Liver (tissue), 8 donors: ENCODE measurements at regions not wholly inside any gene's neighbourhood (a gene's known extent, or its start where the extent isn't known, plus 50 kb on each side); places are given as distances from the start of the nearest gene placed in this dataset.

Experiments used
- DNase-seq: peaks from one replicate; pipeline ENCODE4 v3.0.0-alpha.2; 2017; ENCODE audit warnings: low spot score
- H3K27ac ChIP-seq, 2 donors: one replicate each; pipeline ENCODE4 v1.7.0; 2013; ENCODE audit warnings: inconsistent platforms in 2 of 2, low read length in 2 of 2, control low read depth in 1 of 2, low read depth in 1 of 2, mild to moderate bottlenecking in 1 of 2
- H3K27me3 ChIP-seq, 4 donors: one replicate each; pipeline versions ENCODE4 v1.6.1 to v1.7.0; 2013; ENCODE audit warnings: low read length in 3 of 4, inconsistent platforms in 1 of 4, mild to moderate bottlenecking in 1 of 4, moderate library complexity in 1 of 4; ENCODE audit not compliant: control insufficient read depth in 4 of 4, insufficient read depth in 4 of 4
- H3K36me3 ChIP-seq, 4 donors: one replicate each; pipeline versions ENCODE4 v1.6.1 to v1.7.0; 2013; ENCODE audit warnings: low read length in 3 of 4, mild to moderate bottlenecking in 3 of 4, low read depth in 1 of 4, moderate library complexity in 1 of 4; ENCODE audit not compliant: control insufficient read depth in 4 of 4, insufficient read depth in 3 of 4
- H3K4me1 ChIP-seq, 4 donors: one replicate each; pipeline versions ENCODE4 v1.6.1 to v1.7.0; 2013; ENCODE audit warnings: low read length in 3 of 4, mild to moderate bottlenecking in 3 of 4, moderate library complexity in 1 of 4; ENCODE audit not compliant: control insufficient read depth in 4 of 4, insufficient read depth in 4 of 4
- H3K4me3 ChIP-seq, 3 donors: one replicate each; pipeline versions ENCODE4 v1.6.1 to v1.7.0; 2013; ENCODE audit warnings: low read length in 3 of 3, control low read depth in 1 of 3, low read depth in 1 of 3, mild to moderate bottlenecking in 1 of 3
- H3K9ac ChIP-seq, 2 donors: one replicate each; pipeline ENCODE4 v1.7.0; 2013; ENCODE audit warnings: low read length in 2 of 2, mild to moderate bottlenecking in 2 of 2, moderate library complexity in 2 of 2, control low read depth in 1 of 2, low read depth in 1 of 2
- H3K9me3 ChIP-seq, 4 donors: one replicate each; pipeline versions ENCODE4 v1.6.1 to v1.7.0; 2013; ENCODE audit warnings: low read length in 3 of 4; ENCODE audit not compliant: control insufficient read depth in 4 of 4
- EGR1 ChIP-seq, 2 donors: IDR thresholded peaks; 2 replicates each; pipeline ENCODE4 v1.6.1; 2016 to 2018; ENCODE audit warnings: antibody characterized with exemption in 2 of 2, low read depth in 2 of 2
- FOXA1 ChIP-seq: IDR thresholded peaks from 2 replicates; pipeline ENCODE4 v1.6.1; 2016; ENCODE audit warnings: antibody characterized with exemption
- FOXA2 ChIP-seq: IDR thresholded peaks from 2 replicates; pipeline ENCODE4 v1.6.1; 2016; ENCODE audit warnings: antibody characterized with exemption
- GABPA ChIP-seq, 2 donors: IDR thresholded peaks in 1 of 2; conservative IDR thresholded peaks in 1 of 2; 2 replicates each; pipeline ENCODE4 v1.6.1; 2016; ENCODE audit warnings: antibody characterized with exemption in 2 of 2, mild to moderate bottlenecking in 1 of 2, moderate library complexity in 1 of 2
- HNF4G ChIP-seq: IDR thresholded peaks from 2 replicates; pipeline ENCODE4 v1.6.1; 2016; ENCODE audit warnings: antibody characterized with exemption
- JUND ChIP-seq, 2 donors: IDR thresholded peaks; 2 replicates each; pipeline ENCODE4 v1.6.1; 2016; ENCODE audit warnings: antibody characterized with exemption in 2 of 2
- NR2F2 ChIP-seq: IDR thresholded peaks from 2 replicates; pipeline ENCODE4 v1.6.1; 2016; ENCODE audit warnings: antibody characterized with exemption
- RAD21 ChIP-seq, 2 donors: IDR thresholded peaks; 2 replicates each; pipeline ENCODE4 v1.6.1; 2016; ENCODE audit warnings: antibody characterized with exemption in 2 of 2, mild to moderate bottlenecking in 2 of 2
- RXRA ChIP-seq, 2 donors: IDR thresholded peaks; 2 replicates each; pipeline ENCODE4 v1.6.1; 2017 to 2018; ENCODE audit warnings: antibody characterized with exemption in 2 of 2, mild to moderate bottlenecking in 1 of 2
- SP1 ChIP-seq: IDR thresholded peaks from 2 replicates; pipeline ENCODE4 v1.6.1; 2018; ENCODE audit warnings: antibody characterized with exemption, mild to moderate bottlenecking
- YY1 ChIP-seq: IDR thresholded peaks from 2 replicates; pipeline ENCODE4 v1.6.1; 2016; ENCODE audit warnings: antibody characterized with exemption, mild to moderate bottlenecking
- WGBS: extraction: QIAGEN DNeasy Blood & Tissue Kit; methylation state at CpG from one replicate; pipeline ENCODE4 v1.1.7; 2013; 5-methylcytosine and 5-hydroxymethylcytosine counted together
- TF ChIP-seq, protein P1 (sequence below): IDR thresholded peaks from 2 replicates; pipeline ENCODE4 v1.6.1; 2016; ENCODE audit warnings: antibody characterized with exemption
- TF ChIP-seq, protein P2 (sequence below): IDR thresholded peaks from 2 replicates; pipeline ENCODE4 v1.6.1; 2016; ENCODE audit warnings: antibody characterized with exemption
- TF ChIP-seq, protein P3 (sequence below): fragments of 150-350 bp; IDR thresholded peaks from 2 replicates; pipeline ENCODE4 v1.5.1; 2017; ENCODE audit warnings: improper control_type of control experiment, low read depth, low read length; ENCODE audit not compliant: missing input control
- TF ChIP-seq, protein P4 (sequence below): IDR thresholded peaks from 2 replicates; pipeline ENCODE4 v1.6.1; 2016; ENCODE audit warnings: antibody characterized with exemption, mild to moderate bottlenecking
- TF ChIP-seq, protein P5 (sequence below): IDR thresholded peaks from 2 replicates; pipeline ENCODE4 v1.6.1; 2016; ENCODE audit warnings: antibody characterized with exemption
- donor health status: healthy.
- donor health status: healthy.
- donor health status: healthy.
- donor health status: healthy.
- donor health status: healthy.

DNA sequence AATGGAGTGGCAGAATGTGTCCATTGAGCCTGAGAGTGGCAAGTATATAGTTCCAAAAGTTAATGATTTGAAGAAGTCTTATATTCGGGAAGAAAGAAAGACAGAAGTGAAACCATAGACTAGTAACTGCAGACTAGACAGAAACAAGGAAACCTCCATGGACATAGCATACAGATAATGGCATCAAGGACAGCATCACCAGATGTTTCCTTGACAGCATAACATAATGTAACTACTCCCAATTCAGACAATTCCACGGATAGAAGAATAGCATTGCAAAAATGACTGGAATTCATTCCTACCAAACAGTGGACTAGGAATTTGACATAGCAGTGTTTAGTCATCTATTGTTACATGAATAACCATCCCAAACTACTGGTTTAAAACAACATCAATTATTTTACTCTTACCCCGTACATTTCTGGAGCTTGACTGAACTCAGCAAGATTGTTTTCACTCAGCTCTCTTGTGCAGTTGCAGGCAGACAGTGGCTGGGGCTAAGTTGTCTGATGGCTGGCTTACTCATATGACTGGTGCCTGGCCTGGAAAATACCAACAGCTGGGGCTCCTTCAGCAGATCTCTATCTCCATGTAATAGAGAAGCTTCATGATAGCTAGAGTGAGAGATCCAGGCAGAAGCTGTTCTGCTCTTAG lies 109.7 kb upstream of the GADL1 start:
- H3K36me3 ChIP-seq = no peaks in the 10 kb centered on the region
- H3K27ac ChIP-seq = no peak overlapping the region
- WGBS = 82% methylated on average over 3 of the region's 3 CpGs
- no peak overlapping the region for H3K9ac ChIP-seq
- DNase-seq = no peak
- H3K4me3 ChIP-seq = no peak overlapping the region
- TF ChIP-seq FOXA2 (no peak), GABPA (IDR thresholded peaks at IDR 0.05 in 1 of 2, conservative IDR thresholded peaks at IDR 0.05 in 1 of 2) (no peak), NR2F2 (no peak), SP1 (no peak), RAD21 (IDR thresholded peaks at IDR 0.05) (no peak), FOXA1 (no peak), YY1 (no peak), EGR1 (IDR thresholded peaks at IDR 0.05; ENCODE audit: low read depth in 2 of 2) (no peak), HNF4G (no peak), RXRA (IDR thresholded peaks at IDR 0.05) (no peak), JUND (IDR thresholded peaks at IDR 0.05) (no peak)
- TF ChIP-seq, protein P1, sequence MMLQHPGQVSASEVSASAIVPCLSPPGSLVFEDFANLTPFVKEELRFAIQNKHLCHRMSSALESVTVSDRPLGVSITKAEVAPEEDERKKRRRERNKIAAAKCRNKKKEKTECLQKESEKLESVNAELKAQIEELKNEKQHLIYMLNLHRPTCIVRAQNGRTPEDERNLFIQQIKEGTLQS = no peak
- TF ChIP-seq, protein P2, sequence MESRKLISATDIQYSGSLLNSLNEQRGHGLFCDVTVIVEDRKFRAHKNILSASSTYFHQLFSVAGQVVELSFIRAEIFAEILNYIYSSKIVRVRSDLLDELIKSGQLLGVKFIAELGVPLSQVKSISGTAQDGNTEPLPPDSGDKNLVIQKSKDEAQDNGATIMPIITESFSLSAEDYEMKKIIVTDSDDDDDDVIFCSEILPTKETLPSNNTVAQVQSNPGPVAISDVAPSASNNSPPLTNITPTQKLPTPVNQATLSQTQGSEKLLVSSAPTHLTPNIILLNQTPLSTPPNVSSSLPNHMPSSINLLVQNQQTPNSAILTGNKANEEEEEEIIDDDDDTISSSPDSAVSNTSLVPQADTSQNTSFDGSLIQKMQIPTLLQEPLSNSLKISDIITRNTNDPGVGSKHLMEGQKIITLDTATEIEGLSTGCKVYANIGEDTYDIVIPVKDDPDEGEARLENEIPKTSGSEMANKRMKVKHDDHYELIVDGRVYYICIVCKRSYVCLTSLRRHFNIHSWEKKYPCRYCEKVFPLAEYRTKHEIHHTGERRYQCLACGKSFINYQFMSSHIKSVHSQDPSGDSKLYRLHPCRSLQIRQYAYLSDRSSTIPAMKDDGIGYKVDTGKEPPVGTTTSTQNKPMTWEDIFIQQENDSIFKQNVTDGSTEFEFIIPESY = no peak
- TF ChIP-seq, protein P3, sequence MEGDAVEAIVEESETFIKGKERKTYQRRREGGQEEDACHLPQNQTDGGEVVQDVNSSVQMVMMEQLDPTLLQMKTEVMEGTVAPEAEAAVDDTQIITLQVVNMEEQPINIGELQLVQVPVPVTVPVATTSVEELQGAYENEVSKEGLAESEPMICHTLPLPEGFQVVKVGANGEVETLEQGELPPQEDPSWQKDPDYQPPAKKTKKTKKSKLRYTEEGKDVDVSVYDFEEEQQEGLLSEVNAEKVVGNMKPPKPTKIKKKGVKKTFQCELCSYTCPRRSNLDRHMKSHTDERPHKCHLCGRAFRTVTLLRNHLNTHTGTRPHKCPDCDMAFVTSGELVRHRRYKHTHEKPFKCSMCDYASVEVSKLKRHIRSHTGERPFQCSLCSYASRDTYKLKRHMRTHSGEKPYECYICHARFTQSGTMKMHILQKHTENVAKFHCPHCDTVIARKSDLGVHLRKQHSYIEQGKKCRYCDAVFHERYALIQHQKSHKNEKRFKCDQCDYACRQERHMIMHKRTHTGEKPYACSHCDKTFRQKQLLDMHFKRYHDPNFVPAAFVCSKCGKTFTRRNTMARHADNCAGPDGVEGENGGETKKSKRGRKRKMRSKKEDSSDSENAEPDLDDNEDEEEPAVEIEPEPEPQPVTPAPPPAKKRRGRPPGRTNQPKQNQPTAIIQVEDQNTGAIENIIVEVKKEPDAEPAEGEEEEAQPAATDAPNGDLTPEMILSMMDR = no peak
- TF ChIP-seq, protein P4, sequence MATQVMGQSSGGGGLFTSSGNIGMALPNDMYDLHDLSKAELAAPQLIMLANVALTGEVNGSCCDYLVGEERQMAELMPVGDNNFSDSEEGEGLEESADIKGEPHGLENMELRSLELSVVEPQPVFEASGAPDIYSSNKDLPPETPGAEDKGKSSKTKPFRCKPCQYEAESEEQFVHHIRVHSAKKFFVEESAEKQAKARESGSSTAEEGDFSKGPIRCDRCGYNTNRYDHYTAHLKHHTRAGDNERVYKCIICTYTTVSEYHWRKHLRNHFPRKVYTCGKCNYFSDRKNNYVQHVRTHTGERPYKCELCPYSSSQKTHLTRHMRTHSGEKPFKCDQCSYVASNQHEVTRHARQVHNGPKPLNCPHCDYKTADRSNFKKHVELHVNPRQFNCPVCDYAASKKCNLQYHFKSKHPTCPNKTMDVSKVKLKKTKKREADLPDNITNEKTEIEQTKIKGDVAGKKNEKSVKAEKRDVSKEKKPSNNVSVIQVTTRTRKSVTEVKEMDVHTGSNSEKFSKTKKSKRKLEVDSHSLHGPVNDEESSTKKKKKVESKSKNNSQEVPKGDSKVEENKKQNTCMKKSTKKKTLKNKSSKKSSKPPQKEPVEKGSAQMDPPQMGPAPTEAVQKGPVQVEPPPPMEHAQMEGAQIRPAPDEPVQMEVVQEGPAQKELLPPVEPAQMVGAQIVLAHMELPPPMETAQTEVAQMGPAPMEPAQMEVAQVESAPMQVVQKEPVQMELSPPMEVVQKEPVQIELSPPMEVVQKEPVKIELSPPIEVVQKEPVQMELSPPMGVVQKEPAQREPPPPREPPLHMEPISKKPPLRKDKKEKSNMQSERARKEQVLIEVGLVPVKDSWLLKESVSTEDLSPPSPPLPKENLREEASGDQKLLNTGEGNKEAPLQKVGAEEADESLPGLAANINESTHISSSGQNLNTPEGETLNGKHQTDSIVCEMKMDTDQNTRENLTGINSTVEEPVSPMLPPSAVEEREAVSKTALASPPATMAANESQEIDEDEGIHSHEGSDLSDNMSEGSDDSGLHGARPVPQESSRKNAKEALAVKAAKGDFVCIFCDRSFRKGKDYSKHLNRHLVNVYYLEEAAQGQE = no peak
- TF ChIP-seq, protein P5, sequence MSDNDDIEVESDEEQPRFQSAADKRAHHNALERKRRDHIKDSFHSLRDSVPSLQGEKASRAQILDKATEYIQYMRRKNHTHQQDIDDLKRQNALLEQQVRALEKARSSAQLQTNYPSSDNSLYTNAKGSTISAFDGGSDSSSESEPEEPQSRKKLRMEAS = no peak
- no peaks in the 10 kb centered on the region for H3K9me3 ChIP-seq
- peaks cover 0 to 3% (median 0%) of the 10 kb centered on the region in 4 donors for H3K27me3 ChIP-seq
- no peaks in the 10 kb centered on the region for H3K4me1 ChIP-seq

DNA sequence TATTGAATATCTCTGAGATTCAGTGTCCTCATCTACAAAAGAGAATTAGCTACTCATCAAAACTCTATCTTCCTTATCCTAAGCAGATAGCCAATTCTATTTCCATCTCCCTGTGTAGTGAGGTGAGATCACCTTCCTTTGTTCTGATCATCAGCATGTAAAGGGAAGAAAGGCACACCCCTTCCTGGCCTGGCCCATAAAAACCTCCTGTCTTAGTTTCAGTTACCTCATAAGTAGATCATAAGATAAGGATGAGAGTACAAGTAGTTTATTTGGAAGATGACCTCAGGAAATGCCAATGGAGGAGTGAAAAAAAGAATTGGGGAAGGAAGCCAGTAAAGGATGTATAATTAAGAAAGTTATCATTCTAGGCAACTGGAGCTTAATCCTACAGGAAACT lies 114.5 kb upstream of the GADL1 start:
- Histone ChIP-seq H3K4me1 (no peaks in the 10 kb centered on the region), H3K36me3 (no peaks in the 10 kb centered on the region), H3K4me3 (no peak overlapping the region), H3K27ac (no peak overlapping the region), H3K9me3 (no peaks in the 10 kb centered on the region), H3K27me3 (peaks cover 0 to 3% (median 0%) of the 10 kb centered on the region in 4 donors), H3K9ac (no peak overlapping the region)
- no peak for DNase-seq
- no peak for TF ChIP-seq RAD21 (IDR thresholded peaks at IDR 0.05)
- TF ChIP-seq, protein P3 = no peak
- TF ChIP-seq SP1 = no peak
- TF ChIP-seq RXRA (IDR thresholded peaks at IDR 0.05) = no peak
- TF ChIP-seq FOXA2 = no peak
- TF ChIP-seq HNF4G = no peak
